Adrenal gland (tissue), 9 donors: ENCODE measurements at regions not wholly inside any gene's neighbourhood (a gene's known extent, or its start where the extent isn't known, plus 50 kb on each side); places are given as distances from the start of the nearest gene placed in this dataset.

Source experiments
- DNase-seq, 7 donors: peaks; one replicate each; pipeline ENCODE4 v3.0.0-alpha.2; 2019 to 2020
- H3K27ac ChIP-seq, 5 donors: fragments of 200-600 bp; sonication (generic) in 4 of 5; 1 replicate in 3 of 5; 2 replicates in 2 of 5; pipeline versions ENCODE4 v1.5.1 to v1.8.0; 2016 to 2020; ENCODE audit warnings: mild to moderate bottlenecking in 1 of 5
- H3K27me3 ChIP-seq: fragments of 200-600 bp; 2 replicates; pipeline ENCODE4 v1.8.0; 2021
- H3K36me3 ChIP-seq, 2 donors: fragments of 200-600 bp; replicated peaks in 1 of 2; 1 replicate in 1 of 2; 2 replicates in 1 of 2; pipeline versions ENCODE4 v1.5.1 to v1.8.0; 2018 to 2022
- H3K4me1 ChIP-seq, 2 donors: fragments of 200-600 bp; replicated peaks in 1 of 2; 1 replicate in 1 of 2; 2 replicates in 1 of 2; pipeline versions ENCODE4 v1.5.1 to v1.8.0; 2018 to 2021
- H3K4me3 ChIP-seq, 4 donors: fragments of 200-600 bp; sonication (generic) in 3 of 4; one replicate each; pipeline ENCODE4 v1.5.1; 2016 to 2018
- H3K9me3 ChIP-seq, 3 donors: fragments of 200-600 bp; sonication (generic) in 1 of 3; replicated peaks in 1 of 3; 1 replicate in 2 of 3; 2 replicates in 1 of 3; pipeline versions ENCODE4 v1.5.1 to v1.8.0; 2016 to 2021
- CTCF ChIP-seq, 6 experiments: fragments of 450-650 bp in 4 of 6; fragments of 200-600 bp in 2 of 6; sonication (generic) in 1 of 6; IDR thresholded peaks; 1 replicate in 5 of 6; 2 replicates in 1 of 6; pipeline versions ENCODE4 v1.5.1 to v1.8.0; 2016 to 2021; ENCODE audit warnings: antibody characterized with exemption in 6 of 6, mild to moderate bottlenecking in 2 of 6, moderate library complexity in 1 of 6
- POLR2A ChIP-seq, 2 donors: fragments of 450-650 bp; IDR thresholded peaks; one replicate each; pipeline ENCODE4 v1.6.1; 2017; ENCODE audit warnings: antibody characterized with exemption in 2 of 2, mild to moderate bottlenecking in 2 of 2, moderate library complexity in 1 of 2
- WGBS, 4 donors: extraction: QIAGEN DNeasy Blood & Tissue Kit in 2 of 4; methylation state at CpG; one replicate each; pipeline versions ENCODE4 v1.1.5 to v1.1.7; 2013 to 2017; 5-methylcytosine and 5-hydroxymethylcytosine counted together
- intact Hi-C, 2 donors: fragments of 100-400 bp; cut with DNase I; formaldehyde crosslinking; loops; one replicate each; pipeline versions ENCODE4 v1.14.1 to v1.15.0; 2022 to 2023
- donor health status: healthy with polysubstance abuse.
- donor health status: Bipolar disorder and iron deficiency.
- donor health status: DM: yes; HTN: yes; CAD: no.
- donor health status: DM: no; HTN: no; CAD: no.
- donor health status: DM: no; HTN: no; CAD: no.

GRCh38 chr1:110765640-110766335 lies 91.0 kb upstream of the KCNA3 start:
- intact Hi-C loops = loop anchor here (2.0 to 10.0 kb wide), 3 partner anchors 135 to 241 kb away; no protein-coding TSS in a partner anchor
- peaks cover 7% of the 10 kb centered on the region for H3K27me3 ChIP-seq
- no peaks in the 10 kb centered on the region for H3K4me1 ChIP-seq
- no peak overlapping the region for H3K27ac ChIP-seq
- H3K9me3 ChIP-seq = no peaks in the 10 kb centered on the region
- peak; percentile 25 to 63 (median 42) for DNase-seq
- 11 to 14% (median 13%) methylated on average over 5 of the region's 5 CpGs for WGBS, 4 donors
- H3K36me3 ChIP-seq = no peaks in the 10 kb centered on the region
- peak; percentile 64 to 90 (median 78) for TF ChIP-seq CTCF (IDR thresholded peaks at IDR 0.05)
- TF ChIP-seq POLR2A (IDR thresholded peaks at IDR 0.05) = no peak
- no peak overlapping the region for H3K4me3 ChIP-seq

DNA sequence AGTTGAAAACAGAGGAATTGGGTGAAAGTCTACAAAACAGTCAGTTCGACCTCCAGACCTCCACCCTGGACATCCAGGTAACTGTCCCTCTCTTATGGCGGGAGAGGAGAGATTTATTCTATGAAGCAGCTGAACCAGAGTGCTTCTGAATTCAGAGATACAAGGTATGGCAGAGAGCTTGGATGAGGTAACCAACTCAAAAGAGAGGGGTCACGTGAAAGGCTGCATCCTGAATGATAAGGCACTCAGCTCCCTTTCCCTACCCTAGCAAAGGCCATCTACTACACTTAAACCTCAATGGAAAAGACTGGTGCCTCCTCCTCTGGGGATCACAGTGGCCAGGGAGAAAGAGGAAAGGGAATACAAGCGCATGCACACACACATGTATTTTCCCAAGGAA lies 88.4 kb upstream of the KCNA3 start:
- no peaks in the 10 kb centered on the region for H3K9me3 ChIP-seq
- no peaks in the 10 kb centered on the region for H3K4me1 ChIP-seq
- 52 to 69% (median 59%) methylated on average over 4 of the region's 4 CpGs for WGBS, 4 donors
- intact Hi-C loops = loop anchor here in 1 of 2 donors (10.0 kb wide), 1 partner anchor 238 kb away; no protein-coding TSS in a partner anchor
- H3K27ac ChIP-seq = no peak overlapping the region
- H3K27me3 ChIP-seq = peaks cover 14% of the 10 kb centered on the region
- H3K4me3 ChIP-seq = no peak overlapping the region
- no peak for TF ChIP-seq CTCF (IDR thresholded peaks at IDR 0.05)
- no peak for TF ChIP-seq POLR2A (IDR thresholded peaks at IDR 0.05)
- H3K36me3 ChIP-seq = no peaks in the 10 kb centered on the region
- no peak for DNase-seq

GRCh38 chr1:110760321-110760720 lies 85.6 kb upstream of the KCNA3 start:
- Histone ChIP-seq H3K9me3 (no peaks in the 10 kb centered on the region), H3K36me3 (no peaks in the 10 kb centered on the region), H3K4me1 (no peaks in the 10 kb centered on the region), H3K4me3 (no peak overlapping the region), H3K27me3 (peaks cover 24% of the 10 kb centered on the region), H3K27ac (no peak overlapping the region)
- DNase-seq = no peak
- WGBS, 4 donors = 41 to 56% (median 44%) methylated on average over 2 of the region's 2 CpGs
- intact Hi-C loops = loop anchor here in 1 of 2 donors (10.0 kb wide), 1 partner anchor 236 kb away; no protein-coding TSS in a partner anchor
- no peak for TF ChIP-seq POLR2A (IDR thresholded peaks at IDR 0.05)
- no peak for TF ChIP-seq CTCF (IDR thresholded peaks at IDR 0.05)

- H3K4me3 ChIP-seq = no peak overlapping the region
- TF ChIP-seq CTCF (IDR thresholded peaks at IDR 0.05) (no peak), POLR2A (IDR thresholded peaks at IDR 0.05) (no peak)
- H3K9me3 ChIP-seq = no peaks in the 10 kb centered on the region
- intact Hi-C loops = no loop called here
- no peak for DNase-seq
- H3K27me3 ChIP-seq = peaks cover 20% of the 10 kb centered on the region
- H3K4me1 ChIP-seq = no peaks in the 10 kb centered on the region
- H3K27ac ChIP-seq = no peak overlapping the region
- WGBS, 4 donors = 74 to 93% (median 85%) methylated on average over 1 of the region's 1 CpG
- no peaks in the 10 kb centered on the region for H3K36me3 ChIP-seq
These were observed 81.8 kb upstream of the KCNA3 start for GRCh38 chr1:110756506-110756905.
